ENCODE measurements at regions not wholly inside any gene's neighbourhood (a gene's known extent, or its start where the extent isn't known, plus 50 kb on each side); places are given as distances from the start of the nearest gene placed in this dataset.

DNA sequence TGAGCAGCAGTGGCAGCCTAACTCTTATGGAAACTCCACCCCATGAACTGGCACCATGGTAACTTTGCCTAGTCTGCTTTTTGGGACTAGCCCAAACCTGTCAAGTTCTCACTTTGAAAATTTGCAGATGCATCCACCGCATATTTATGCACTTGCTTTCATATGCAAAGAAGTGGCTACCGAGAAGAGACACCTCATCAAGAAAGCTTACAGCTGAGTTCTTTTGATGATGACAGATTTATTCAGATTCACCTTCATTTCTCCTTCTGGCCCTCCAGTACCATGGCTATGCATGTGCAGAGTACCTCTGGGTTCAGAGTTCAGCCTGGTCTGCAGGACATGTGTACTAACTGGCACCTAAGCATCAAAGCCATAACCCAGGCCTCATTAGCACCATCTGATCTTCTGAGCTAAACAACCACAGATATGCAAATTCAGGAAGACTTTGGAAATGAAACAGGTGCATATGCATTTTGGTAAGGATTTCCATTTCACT, 154.3 kb upstream of the TENT5A start:
- TF ChIP-seq, protein P1, sequence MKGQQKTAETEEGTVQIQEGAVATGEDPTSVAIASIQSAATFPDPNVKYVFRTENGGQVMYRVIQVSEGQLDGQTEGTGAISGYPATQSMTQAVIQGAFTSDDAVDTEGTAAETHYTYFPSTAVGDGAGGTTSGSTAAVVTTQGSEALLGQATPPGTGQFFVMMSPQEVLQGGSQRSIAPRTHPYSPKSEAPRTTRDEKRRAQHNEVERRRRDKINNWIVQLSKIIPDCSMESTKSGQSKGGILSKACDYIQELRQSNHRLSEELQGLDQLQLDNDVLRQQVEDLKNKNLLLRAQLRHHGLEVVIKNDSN (IDR thresholded peaks at IDR 0.05): no peak
- no peak for TF ChIP-seq CREB1 (IDR thresholded peaks at IDR 0.05; ENCODE audit: low read depth)
- TF ChIP-seq TAF1 (IDR thresholded peaks at IDR 0.05; ENCODE audit: low read depth): no peak
